ENCODE measurements at regions not wholly inside any gene's neighbourhood (a gene's known extent, or its start where the extent isn't known, plus 50 kb on each side); places are given as distances from the start of the nearest gene placed in this dataset.

DNA sequence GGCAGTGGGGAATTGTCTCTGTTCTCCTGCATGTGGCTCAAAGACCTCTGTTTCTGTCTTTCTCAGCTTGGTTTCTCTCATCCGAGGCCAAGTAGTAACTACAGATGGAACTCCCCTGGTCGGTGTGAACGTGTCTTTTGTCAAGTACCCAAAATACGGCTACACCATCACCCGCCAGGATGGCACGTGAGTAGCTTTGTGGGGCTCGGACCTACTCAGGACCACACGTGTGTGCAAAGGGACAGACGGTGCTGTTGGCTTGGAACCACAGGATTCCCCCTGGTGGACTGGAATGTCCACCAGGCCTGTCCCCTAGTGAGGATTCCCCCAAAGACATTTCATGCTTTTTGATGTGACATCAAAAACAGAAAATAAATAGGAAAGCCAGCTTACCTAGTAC lies 96.3 kb upstream of the WWC1 start:
- DNase-seq = no peak

- DNase-seq = no peak
These were observed 93.1 kb upstream of the WWC1 start for GRCh38 chr5:168198359-168198758.

DNA sequence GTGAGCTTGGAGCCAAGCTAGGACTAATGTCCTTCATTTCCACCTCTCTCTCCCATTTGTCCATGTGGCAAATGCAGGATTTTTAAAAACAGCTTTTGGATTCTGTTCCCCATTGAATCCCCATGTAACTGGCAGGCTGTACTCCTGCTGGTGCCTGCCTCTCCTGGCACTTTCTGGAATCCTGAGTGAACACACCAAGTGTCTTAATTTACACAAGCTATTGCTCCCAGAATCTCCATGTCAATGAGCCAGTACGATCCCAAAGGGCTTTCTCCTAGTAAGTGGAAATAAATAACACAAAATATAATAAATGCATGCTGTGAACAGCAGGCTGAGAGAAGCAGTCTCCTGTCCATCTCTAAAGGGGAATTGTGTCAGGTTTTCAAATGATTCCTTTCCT lies 88.4 kb upstream of the WWC1 start:
- DNase-seq = no peak

DNA sequence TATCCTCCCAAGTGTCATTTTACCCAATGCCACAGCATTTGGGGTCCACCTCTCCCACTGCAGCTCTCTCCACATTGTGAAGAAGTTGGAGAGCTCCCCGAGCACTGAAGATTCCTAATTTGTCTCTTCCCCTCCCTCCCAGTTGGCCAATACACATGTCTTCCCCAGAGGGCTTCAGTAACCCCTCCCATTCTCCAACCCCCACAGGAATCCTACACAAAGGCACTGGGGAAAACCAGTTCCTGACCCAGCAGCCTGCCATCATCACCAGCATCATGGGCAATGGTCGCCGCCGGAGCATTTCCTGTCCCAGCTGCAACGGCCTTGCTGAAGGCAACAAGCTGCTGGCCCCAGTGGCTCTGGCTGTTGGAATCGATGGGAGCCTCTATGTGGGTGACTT lies 87.3 kb upstream of the WWC1 start:
- no peak for DNase-seq

GRCh38 chr5:168207450-168208029 lies 83.9 kb upstream of the WWC1 start:
- no peak for DNase-seq

DNA sequence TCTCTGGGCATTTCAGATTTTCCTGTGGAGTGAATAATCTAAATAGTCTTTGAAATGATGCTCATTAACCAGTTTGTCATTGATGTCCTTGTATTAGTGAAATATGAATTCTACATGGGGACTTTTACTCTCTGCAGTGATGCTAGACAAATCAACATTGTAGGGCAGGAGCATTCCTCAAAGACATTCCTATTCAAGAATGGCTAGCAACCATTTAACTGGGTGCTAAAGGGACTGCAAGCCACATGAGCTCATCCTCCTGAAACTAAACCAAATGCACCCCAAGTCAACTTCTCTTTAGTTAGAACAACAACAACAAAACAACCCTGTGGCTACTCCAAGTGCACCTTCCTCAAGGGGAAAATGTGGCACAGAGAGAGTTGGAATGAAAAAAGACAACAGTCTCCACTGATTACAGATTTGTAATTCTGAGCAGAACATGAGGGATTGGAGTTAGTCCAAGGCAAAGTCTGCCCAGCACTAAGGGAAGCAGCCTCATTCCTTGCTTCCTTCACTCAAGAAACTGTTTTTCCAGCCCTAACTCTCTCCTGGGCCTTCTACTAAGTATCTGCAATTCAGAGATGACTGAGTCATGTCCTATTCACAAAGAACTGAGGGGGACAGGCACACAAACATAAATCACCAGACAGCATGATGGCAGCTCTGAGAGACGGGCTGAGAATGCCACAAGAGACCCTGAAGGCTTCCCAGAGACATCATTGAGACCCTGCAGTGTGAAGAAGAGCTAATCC lies 82.0 kb upstream of the WWC1 start:
- DNase-seq = no peak

- DNase-seq = no peak
These were observed 81.4 kb upstream of the WWC1 start for GRCh38 chr5:168209997-168210396.

DNA sequence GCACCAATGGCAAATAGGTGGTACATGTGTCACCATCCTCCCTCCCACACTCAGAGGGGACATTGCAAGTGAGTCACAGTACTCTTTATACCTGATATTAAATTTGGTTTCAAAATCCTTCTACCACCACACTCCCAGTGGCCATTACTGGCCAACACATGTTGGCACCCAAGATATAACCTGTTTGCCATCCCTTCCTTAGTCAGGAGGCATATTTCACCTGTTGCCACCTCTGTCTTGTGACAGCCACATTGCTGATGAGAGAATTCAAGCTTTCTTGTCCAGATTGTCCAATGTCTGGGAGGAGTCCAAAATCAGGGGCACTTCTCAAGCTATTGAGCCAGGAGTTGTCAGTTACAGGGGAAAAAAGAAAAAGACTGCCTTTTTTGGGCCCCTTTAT lies 80.2 kb upstream of the WWC1 start:
- no peak for DNase-seq

DNA sequence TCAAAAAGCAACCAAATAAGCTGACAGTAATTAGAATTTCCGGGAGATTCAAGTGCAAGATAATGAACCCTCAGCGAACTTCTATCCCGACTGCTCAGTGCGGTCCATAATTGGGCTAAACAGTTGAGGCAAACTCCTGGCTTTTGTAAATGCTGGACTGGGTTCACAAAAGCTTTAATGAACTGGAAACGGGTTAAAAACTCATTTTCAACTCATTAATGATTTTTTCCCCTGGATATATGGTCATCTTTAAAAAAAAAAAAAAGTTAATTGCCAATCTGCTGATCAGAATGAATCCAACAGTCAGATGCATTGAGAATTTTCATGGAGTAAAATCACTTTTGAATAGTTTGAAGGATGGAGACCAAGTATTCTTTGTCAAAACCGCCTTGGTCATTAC lies 79.5 kb upstream of the WWC1 start:
- DNase-seq = no peak

DNA sequence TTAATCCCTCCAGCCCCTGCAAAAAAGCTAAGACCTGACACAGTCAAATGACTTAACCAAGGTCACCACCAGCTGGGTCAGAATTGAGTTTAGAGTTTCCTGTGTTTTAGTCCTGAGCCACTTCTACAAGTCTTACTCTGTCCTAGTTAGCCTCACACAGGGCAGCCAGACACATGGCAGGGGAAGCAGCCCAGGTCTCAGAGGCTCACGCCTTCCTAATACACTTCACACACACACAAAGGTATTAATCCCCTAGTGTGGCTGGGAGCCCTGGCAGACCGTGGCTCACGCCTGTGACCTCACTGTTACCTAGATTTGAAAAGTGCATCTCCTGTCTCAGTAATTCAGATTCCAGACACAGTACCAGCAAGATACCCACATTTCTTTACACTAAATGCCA lies 77.4 kb upstream of the WWC1 start:
- DNase-seq = no peak

DNA sequence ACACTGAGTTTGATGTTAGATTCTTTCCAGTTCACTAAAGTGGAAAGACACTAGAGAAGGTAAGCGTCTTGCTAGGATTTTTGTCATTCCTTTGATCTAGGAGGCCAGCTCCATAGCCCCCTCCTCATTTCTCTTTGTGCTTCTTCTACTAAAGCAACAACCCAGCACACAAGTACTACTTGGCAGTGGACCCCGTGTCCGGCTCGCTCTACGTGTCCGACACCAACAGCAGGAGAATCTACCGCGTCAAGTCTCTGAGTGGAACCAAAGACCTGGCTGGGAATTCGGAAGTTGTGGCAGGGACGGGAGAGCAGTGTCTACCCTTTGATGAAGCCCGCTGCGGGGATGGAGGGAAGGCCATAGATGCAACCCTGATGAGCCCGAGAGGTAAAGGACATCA lies 76.6 kb upstream of the WWC1 start:
- DNase-seq = no peak

DNA sequence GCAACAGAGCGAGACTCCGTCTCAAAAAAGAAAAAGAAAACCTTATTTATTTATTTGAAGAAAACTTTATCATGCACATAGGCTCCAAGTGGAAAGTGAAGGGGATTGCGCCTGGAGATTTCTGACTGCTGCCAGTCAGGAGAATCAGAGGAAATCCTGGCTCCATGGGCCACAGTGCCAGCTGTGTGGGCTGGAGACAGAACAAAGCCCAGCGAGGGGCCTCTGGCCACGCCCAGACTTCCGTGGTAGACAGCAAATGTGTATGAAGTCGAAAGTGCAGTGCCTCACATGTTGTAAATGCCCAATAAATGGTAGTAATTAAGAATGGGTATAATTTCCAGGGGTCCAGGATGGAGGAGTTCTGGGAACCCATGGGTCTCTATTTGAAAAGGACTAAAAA lies 75.8 kb upstream of the WWC1 start:
- no peak for DNase-seq

DNA sequence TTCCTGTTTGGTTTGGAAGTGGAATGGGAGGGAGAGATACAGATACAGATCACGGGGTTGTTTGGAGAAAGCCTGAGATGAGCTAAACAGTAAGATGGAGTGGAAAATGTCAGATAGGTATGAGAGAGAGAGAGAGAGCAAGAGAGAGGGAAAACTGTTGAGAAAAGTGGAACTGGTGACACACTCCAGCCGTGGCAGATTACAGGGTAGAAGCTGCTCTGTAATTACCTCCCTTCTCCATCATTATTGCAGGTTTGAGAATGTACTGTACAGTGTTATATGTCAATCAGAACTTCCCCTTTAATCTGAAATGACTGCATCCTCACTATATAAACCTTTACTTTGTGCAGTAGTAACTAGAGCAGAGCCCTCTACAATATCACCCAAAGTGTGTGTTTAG lies 74.5 kb upstream of the WWC1 start:
- no peak for DNase-seq

DNA sequence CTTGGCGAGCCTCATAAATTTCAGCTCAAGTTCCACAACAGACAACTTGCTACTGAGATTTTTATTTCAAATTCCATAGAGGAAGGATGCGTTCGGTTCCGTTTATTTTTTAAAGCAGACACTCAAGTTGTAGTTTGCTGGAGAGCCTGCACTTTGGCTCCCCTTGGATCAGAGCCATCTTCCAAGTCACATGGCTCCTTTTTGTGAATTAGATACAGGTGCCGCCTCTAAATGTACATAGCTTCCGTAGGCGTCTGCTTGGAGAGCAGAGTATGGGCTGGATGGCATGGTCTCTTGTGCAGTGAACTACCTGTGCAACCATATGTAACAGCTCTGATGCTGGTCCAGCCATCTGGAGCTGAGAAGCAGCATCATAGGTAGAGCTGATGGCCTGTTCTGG lies 73.9 kb upstream of the WWC1 start:
- DNase-seq = no peak

DNA sequence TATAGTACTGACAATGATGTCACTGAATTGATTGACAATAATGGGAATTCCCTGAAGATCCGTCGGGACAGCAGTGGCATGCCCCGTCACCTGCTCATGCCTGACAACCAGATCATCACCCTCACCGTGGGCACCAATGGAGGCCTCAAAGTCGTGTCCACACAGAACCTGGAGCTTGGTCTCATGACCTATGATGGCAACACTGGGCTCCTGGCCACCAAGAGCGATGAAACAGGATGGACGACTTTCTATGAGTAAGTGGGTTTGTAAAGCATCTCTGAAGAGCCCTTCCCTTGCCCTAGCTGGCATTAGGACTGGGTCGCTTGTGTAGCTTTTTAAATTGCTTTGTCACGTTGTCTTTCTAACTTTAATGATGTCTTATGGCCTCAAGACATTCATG lies 72.7 kb upstream of the WWC1 start:
- no peak for DNase-seq

- peak; percentile 63 for DNase-seq
These were observed 71.7 kb upstream of the WWC1 start for GRCh38 chr5:168219515-168220410.

- no peak for DNase-seq
These were observed 67.4 kb upstream of the WWC1 start for GRCh38 chr5:168224085-168224484.

- DNase-seq = no peak
These were observed 65.4 kb upstream of the WWC1 start for GRCh38 chr5:168226012-168226411.

- DNase-seq = no peak
These were observed 64.4 kb upstream of the WWC1 start for GRCh38 chr5:168227001-168227400.

GRCh38 chr5:168227973-168228615 lies 63.4 kb upstream of the WWC1 start:
- DNase-seq = peak; percentile 11

DNA sequence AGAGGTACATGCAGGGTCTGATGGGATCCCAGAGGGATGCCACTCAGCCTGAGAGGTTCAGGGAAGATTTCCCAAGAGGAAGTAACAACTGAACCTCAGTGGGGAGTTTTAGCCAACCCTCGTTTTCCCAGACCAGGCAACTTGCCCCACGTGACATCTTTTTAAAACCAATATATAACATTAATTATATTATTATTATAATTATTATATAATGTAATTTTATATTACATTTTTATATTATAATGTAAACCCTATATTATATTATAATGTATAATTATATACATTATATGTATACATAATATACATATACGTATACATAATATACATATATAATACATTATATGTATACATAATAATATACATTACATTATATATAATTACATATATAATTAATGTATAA lies 62.8 kb upstream of the WWC1 start:
- no peak for DNase-seq

- DNase-seq = no peak
These were observed 57.3 kb upstream of the WWC1 start for GRCh38 chr5:168234133-168234532.

- no peak for DNase-seq
These were observed 53.0 kb upstream of the WWC1 start for GRCh38 chr5:168238463-168238862.

DNA sequence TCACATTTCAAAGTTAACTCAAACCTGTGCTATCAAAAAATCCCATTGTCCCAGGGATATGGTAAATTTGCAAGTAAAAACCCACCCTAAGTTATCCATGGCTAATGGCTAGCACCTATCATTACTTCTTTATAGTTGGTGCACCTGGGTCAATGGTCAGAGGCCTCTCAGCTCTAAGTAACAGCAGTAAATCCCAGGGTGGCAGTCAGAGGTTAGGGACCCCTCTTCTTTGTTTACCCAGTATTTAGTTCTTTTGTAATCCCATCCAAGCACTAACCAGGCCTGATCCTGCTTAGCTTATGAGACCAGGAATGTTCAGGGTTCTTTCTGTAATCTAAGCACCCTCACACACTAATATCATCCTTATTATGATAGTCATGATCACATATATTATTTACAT lies 52.1 kb upstream of the WWC1 start:
- DNase-seq = no peak

Data from activated CD4-positive, alpha-beta T cell treated with anti-CD3 and anti-CD28 coated beads, Interleukin-10, Interleukin-2, amounts not matched to agents 100 ng/mL and 50 ng/mL, durations not matched to agents 16 hours and 8 hours (primary cell).